ENCODE measurements at regions not wholly inside any gene's neighbourhood (a gene's known extent, or its start where the extent isn't known, plus 50 kb on each side); places are given as distances from the start of the nearest gene placed in this dataset.
"Not testable (repeated sequence)": the region's sequence is repeated elsewhere in the genome, so short reads cannot be mapped to it uniquely, and the experiment has no call there.

DNA sequence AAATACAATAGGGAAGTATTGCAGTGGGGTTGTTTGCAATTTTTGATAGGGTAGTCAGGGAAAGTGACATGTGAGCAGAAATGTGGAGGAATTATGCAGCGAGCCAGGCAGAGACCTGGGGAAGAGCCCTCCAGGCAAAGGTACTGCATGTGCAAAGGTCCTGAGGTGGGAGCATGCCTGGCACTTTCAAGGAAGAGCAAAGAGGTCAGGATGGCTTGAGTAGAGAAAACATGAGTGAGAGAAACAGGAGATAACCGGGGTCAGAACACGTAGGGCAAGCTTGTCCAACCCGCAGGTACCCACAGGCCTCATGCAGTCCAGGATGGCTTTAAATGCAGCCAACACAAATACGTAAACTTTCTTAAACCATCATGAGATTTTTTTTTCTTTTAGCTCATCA lies 71.0 kb downstream of the COQ2 start:
- in situ Hi-C loops (cut with HindIII; ENCODE audit: low pct_unique_long_range_greater_than_20kb, low sequenced_read_pairs): no loop called here
- no peak for DNase-seq (ENCODE audit: low read depth)

DNA sequence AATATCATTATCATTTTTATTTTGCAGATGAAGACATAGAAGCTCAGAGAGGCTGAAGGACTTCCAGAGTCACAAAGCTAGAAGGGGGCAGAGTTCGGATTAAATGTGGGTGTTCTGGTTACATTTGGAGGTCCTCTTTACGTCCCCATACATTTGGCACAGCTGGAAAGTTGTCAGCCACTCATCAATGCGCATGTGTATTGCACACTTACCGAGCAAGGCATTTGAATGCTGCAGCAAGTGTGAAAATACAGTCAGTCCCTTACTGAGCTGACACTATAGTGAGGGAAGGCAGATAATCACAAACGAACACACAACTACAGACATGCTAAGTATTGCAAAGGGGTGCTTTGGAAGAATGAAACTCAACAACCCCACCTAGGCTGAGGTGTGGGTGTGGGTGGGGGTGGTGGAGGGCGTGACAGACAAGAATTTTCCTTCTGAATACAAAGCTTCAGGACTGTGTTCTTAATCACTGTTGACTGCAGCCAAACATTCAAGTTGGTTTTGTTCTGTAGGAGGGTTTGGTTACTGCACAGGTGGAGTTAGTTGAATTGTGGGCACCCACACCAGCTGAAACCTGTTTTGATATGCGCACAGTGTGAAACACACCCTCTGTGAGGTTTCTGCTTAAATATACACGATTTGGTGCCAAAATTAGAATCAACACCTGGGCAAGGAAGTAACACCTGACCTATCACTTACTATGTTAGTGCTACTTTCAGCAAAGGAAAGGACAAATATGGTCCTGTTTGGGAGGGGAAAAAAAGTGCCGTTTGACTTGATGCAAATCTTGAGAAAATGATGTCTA lies 72.4 kb downstream of the COQ2 start:
- no peak for DNase-seq (ENCODE audit: low read depth)
- in situ Hi-C loops (cut with HindIII; ENCODE audit: low pct_unique_long_range_greater_than_20kb, low sequenced_read_pairs): no loop called here

DNA sequence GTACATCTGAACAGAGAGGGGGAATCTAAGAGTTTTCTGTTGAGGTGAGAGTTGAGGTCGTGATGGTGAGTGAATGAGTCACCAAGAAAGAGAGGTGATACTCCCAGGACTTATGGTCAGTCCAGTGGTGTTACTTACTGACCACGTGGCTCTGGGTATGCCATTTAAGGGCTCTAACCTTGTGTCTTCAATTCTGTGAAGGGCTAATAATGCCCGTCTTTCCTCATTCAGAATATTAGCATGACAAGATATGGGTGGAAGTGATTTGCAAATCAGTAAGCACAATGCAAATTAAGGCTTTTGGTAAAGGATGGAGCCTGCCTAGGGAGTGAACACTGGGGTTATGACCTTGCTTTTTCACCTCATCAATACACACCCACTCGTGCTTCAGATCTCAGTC lies 75.2 kb downstream of the COQ2 start:
- DNase-seq (ENCODE audit: low read depth): no peak
- in situ Hi-C loops (cut with HindIII; ENCODE audit: low pct_unique_long_range_greater_than_20kb, low sequenced_read_pairs): no loop called here

DNA sequence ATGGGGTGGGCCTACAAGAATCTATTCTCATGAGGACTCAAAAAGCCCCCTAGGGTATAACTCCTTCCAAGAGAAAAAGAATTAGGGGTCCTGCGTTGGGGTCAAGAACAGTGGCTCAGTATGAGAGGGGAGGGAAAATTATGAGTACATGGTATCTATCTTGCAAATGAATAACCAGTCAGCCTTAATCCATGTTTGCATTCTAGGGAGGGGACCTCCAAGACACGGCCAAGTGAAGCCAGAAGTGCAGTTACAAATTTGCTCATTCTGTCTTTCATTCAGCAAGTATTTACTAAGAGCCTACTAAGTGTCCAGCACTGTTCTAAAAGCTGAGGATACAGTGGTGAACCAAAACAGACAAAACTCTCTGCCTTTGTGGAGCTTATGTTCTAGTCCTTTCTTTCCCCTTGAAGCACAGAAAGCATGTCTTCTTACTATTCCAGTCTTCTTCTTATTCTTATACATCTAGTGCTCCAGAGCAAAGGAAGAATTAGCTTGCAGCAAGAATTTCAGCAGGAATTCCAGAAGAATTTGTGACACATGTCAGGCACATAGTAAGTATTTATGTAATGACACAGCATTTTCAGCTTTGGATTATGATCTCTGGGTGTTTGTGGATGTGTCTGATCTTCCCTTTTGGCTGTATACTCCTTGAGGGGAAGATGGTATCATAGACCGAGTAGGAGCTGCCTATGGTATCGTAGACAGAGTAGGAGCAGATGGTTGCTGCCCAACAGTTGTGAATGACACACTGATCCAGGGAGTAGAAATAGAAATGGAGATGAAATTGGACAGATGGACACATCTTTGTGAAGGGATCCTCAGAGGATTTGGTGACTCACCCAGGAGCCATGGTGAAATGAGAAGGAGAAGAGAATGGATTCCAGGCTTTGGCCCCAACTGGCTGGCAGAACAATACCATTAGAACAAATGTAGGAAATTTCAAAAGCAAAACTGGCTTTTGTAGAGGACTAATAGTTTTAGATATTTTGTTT lies 75.9 kb downstream of the COQ2 start:
- in situ Hi-C loops (cut with HindIII; ENCODE audit: low pct_unique_long_range_greater_than_20kb, low sequenced_read_pairs): no loop called here
- peak; percentile 6 for DNase-seq (ENCODE audit: low read depth)

DNA sequence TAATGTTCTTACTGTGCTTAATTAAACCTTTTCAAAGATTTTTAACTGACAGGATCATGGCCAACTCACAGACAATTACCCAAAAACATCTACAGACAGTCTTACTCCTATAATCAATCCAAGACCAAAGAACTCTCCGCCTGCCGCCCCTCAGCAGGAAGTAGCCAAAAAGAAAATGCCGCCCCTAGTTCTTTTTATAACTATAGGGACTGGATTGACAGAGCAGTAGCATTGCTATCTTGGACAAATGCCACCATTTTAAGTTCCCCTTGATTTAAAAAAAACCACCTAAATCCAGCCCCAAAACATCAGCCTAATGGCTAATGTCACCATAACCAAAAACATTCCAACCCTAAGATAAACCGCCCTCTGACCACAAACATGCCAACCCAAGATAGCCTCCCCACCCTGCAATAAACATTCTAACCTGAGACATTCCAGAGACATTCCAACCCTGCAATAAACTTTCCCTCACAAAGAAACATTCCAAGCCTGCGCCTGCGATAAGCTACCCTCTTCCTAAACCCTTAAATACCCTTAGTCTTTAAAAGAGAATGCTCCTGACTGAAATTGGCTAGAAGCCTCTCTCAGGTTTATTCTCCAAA lies 77.0 kb downstream of the COQ2 start:
- DNase-seq (ENCODE audit: low read depth): peak; percentile 78
- in situ Hi-C loops (cut with HindIII; ENCODE audit: low pct_unique_long_range_greater_than_20kb, low sequenced_read_pairs): no loop called here

DNA sequence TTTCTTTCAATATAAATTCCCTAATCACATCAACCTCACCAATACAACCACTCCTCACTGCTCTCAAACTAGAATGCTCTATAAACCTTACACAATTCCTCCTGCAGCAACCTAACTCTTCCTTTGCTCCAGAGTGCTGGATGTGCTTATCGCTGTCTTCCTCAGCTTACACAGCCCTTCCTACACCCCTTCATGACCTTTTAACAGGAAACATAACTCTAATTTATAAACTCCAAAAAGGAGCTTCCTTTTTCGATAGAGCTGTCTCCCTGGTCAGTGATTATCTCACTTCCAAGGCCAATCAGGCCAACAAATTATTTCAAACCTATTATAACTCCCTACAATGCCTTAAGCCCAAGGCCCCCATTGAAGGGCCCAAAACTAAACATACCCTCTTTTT lies 78.8 kb downstream of the COQ2 start:
- no peak for DNase-seq (ENCODE audit: low read depth)

DNA sequence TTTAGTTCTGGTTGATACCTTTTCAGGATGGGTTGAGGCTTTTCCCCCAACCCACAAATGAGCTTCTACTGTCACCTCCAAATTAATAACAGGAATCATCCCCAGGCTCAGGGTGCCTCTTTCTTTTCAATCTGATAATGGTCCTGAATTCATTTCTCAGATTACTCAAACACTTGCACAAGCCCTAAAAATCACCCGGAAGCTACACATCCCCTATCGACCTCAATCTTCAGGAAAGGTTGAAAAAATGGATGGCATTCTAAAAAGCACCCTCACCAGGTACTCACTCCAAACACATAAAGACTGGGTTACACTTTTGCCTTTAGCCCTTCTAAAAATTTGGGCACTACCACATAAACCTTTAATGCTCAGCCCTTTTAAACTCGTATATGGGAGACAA lies 79.9 kb downstream of the COQ2 start:
- in situ Hi-C loops (cut with HindIII; ENCODE audit: low pct_unique_long_range_greater_than_20kb, low sequenced_read_pairs): no loop called here
- no peak for DNase-seq (ENCODE audit: low read depth)

More for the DNA sequence above, 78.8 kb downstream of the COQ2 start:
- in situ Hi-C loops (cut with HindIII; ENCODE audit: low pct_unique_long_range_greater_than_20kb, low sequenced_read_pairs): no loop called here

DNA sequence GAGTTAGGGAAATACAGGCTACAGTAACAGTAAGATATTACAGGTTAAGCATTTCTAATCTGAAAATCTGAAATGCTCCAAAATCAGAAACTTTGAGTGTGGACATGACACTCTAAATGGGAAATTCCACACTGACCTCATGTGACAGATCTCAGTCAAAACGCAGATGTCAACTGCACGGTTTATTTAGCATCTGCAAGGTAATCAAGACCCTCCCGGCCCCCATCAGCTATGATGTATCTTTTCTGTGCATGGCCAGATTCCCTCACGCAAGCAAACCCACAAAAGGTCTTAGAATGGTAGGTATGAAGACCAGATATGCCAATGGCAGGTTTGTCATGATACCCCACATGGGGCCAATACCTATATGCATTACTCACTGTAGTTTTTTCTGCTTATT lies 82.8 kb downstream of the COQ2 start:
- no peak for DNase-seq (ENCODE audit: low read depth)
- in situ Hi-C loops (cut with HindIII; ENCODE audit: low pct_unique_long_range_greater_than_20kb, low sequenced_read_pairs): no loop called here

DNA sequence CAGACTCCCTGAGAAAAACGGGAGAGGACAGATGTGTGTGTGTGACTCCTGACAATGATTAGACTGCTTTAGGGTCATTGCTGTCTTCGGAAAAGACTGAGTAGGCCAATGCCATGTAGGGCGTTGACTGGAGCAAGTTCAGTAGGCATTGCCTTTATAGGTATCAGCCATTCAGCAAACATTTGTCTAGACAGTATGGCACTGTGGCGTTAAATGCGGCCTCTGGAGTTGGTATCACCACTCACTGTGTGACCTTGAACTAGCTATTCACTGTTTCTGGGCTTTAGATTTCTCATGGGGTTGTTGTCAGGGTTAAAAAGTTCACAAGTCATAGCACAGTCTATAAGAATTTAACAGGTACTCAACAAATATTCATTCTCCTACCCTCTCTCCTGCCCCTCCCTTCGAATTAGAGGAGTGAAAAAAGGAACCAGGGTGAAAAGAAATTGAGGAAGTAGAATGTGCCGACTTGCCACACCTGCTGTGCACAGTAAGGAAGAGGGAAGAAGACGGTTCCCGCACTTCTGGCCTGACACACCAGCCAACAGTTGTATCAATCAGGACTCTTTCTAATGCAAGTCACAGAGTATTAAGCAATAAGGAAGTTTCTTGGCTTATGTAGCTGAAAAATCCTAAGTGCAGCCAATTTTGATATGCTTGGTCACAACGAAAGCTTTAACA lies 83.2 kb upstream of the PLAC8 start:
- in situ Hi-C loops (cut with HindIII; ENCODE audit: low pct_unique_long_range_greater_than_20kb, low sequenced_read_pairs): no loop called here
- DNase-seq (ENCODE audit: low read depth): no peak

DNA sequence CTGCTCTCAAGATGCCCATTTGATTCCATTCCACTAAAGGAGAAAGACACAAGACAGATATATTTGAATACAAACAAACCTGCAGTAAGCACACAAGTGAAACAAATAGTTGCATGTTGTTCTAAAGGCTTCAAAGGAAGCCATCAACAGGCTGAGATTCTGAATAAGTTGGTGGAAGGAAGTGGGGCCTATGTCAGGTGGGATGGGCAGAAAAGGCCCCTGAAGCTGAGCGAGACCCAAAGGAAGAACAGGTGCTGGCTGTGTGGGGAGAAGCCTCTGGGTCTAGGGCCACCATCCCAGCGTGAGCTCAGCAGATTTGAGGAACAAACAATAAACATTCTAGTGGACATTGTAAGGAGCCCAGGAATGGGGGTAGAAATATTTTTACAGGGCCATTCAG lies 82.4 kb upstream of the PLAC8 start:
- DNase-seq (ENCODE audit: low read depth): no peak
- in situ Hi-C loops (cut with HindIII; ENCODE audit: low pct_unique_long_range_greater_than_20kb, low sequenced_read_pairs): no loop called here

DNA sequence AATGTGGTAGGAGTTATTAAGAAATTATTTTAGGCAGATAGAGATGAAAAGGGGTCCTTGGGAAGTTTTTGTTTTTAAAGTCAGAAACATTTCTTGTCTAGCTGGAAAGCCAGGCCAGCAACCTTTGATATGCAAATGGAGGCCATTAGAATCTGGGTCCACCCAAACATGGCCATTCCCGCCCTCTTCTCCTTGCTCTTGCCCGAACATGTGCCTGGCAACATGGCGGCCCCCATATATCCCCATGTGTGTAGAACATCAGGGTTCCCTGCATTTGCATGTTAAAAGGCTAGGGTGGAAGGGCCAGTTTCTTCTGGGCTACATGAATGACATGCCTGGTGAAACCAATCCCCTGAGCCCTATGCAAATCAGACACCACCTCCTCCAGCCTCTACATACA lies 80.7 kb upstream of the PLAC8 start:
- in situ Hi-C loops (cut with HindIII; ENCODE audit: low pct_unique_long_range_greater_than_20kb, low sequenced_read_pairs): no loop called here

DNA sequence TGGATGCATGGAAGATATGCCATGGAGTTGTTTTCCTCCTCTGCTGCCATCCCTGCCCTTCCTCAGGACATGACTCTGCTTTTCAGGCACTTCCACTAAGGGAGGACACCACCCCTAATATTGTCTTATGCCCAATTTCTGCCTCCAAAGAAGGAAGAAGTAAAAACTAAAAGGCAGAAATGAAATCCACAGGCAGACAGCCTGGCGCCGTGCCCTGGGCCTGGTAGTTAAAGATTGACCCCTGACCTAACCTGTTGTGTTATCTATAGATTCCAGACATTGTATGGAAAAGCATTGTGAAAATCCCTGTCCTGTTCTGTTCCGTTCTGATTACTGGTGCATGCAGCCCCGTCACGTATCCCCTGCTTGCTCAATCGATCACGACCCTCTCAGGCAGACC lies 80.1 kb upstream of the PLAC8 start:
- in situ Hi-C loops (cut with HindIII; ENCODE audit: low pct_unique_long_range_greater_than_20kb, low sequenced_read_pairs); DNase-seq (ENCODE audit: low read depth): not testable (repeated sequence)

More for the DNA sequence above, 80.7 kb upstream of the PLAC8 start:
- no peak for DNase-seq (ENCODE audit: low read depth)

DNA sequence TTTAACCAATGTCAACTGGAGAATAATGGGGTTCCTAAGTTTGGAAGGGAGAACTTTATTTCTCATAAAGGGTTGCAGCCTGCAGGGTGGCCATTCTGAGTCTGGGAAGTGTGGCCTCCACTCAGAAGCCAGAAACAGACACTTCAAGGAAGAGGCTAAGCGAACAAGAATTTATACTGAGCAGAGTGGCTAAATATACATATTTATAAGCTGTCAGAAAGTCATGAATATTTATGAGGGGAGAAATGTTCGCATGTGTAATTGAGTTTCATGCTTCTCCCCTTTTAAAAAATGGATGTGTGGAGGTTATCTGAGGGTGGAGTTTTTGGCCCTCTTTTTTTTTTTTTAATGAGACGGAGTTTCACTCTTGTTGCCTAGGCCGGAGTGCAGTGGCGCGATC lies 78.1 kb upstream of the PLAC8 start:
- DNase-seq (ENCODE audit: low read depth): no peak
- in situ Hi-C loops (cut with HindIII; ENCODE audit: low pct_unique_long_range_greater_than_20kb, low sequenced_read_pairs): no loop called here

DNA sequence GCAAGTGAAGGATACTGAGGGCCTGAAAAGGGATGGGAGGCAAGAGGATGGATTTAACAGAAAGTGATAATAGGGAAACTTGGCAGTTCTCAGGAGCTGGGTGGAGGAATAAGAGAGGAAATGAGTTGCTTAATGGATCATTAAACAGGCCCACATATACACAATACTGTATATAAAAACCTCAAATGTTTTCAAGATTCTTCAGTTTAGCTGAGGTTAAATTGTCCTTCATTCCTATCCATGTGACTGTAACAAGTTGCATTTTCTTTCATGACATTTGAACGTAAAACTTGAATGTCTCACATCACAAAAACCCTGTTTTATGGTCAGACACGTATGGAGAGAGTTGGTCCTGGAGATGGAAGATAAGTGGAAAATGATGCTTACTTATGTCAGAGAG lies 76.5 kb upstream of the PLAC8 start:
- peak; percentile 14 for DNase-seq (ENCODE audit: low read depth)
- in situ Hi-C loops (cut with HindIII; ENCODE audit: low pct_unique_long_range_greater_than_20kb, low sequenced_read_pairs): no loop called here

DNA sequence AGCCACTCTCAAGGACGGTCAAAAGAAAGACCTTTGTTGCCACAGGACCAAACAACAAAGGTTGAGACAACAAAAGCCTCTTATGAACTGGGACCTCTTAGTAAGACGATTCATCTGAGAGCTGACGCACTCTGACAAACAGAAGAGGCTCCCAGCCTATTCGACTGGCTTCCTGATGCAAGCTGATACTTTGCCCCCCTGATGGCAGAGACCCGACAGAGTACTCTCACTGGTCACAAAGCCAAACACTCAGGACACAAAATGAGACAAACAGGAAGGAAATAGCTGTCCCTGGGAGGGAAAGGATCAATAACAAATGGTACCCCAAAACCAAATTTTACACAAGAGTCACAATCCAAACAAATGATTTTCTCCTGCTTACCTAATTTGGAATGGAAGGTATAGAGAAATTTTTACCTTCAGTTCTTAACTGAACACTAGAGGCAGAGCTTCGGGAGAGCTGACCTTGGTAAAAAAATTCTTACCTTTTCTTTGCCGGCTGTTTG lies 75.2 kb upstream of the PLAC8 start:
- no peak for DNase-seq (ENCODE audit: low read depth)
- in situ Hi-C loops (cut with HindIII; ENCODE audit: low pct_unique_long_range_greater_than_20kb, low sequenced_read_pairs): no loop called here

DNA sequence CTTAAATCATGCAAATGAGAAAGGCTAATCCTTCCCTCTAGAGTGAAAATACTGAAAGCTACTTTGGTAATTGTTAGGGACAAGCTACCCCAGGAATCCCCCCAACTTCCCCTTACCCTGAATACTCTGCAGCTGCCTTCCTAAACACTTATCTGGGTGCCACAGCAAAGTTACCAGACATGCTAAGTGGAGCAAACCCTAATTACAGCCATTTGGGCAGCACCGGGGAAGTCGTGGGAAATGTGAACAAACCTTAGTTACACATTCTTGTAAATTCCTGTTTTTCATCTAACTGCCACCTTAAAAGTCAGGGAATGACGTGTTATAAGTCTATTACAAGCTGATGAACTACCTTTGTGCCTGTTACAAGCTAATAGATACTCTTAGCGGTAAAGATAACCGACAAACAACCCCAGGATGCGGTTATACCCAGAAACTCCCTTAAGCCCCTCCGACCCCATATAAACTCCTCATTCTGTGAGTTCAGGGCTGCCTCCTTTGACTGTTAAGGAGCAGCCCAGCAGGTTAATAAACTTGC lies 66.0 kb upstream of the PLAC8 start:
- in situ Hi-C loops (cut with HindIII; ENCODE audit: low pct_unique_long_range_greater_than_20kb, low sequenced_read_pairs): no loop called here
- no peak for DNase-seq (ENCODE audit: low read depth)

DNA sequence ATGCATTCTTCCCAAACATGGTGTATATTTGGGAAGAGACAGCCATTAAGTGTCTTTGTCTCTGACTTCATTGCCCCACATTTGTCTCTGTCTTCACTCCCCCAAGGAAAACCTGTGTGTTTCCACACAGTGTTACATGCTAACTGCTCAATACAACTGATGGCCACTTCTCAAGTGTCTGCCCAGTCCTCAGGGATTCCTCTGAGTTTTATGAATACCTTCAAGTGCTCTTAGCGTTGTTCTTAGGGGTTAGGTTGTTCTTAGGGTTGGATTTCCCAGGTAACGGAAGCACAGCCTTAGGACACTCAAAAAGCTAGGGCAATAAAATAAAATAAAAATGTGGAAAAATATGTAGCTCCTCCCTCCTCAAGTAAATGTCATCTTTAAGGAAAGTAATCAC lies 64.7 kb upstream of the PLAC8 start:
- in situ Hi-C loops (cut with HindIII; ENCODE audit: low pct_unique_long_range_greater_than_20kb, low sequenced_read_pairs): no loop called here
- DNase-seq (ENCODE audit: low read depth): no peak

DNA sequence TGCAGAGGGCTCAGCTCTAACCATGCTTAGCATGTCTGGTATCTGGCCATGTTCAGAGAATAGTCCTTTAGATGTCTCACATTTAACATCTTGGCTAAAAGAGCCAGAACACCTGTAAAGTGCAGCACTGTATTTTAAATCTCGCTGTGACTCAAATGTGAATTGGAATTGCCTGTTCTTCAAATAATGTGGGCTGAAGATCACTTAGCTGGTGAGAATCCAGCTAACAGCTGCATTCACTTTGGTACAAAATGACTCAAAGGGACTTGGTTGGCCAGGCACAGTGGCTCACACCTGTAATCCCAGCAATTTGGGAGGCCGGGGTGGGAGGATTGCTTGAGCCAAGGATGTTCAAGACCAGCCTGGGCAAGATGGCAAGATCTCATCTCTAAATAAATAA lies 63.5 kb upstream of the PLAC8 start:
- in situ Hi-C loops (cut with HindIII; ENCODE audit: low pct_unique_long_range_greater_than_20kb, low sequenced_read_pairs): no loop called here
- no peak for DNase-seq (ENCODE audit: low read depth)

All from Caki2 (cell line).